ENCODE measurements at regions not wholly inside any gene's neighbourhood (a gene's known extent, or its start where the extent isn't known, plus 50 kb on each side); places are given as distances from the start of the nearest gene placed in this dataset.

GRCh38 chr2:18924386-18924785, 335.0 kb upstream of the NT5C1B start:
- DNase-seq: no peak

DNA sequence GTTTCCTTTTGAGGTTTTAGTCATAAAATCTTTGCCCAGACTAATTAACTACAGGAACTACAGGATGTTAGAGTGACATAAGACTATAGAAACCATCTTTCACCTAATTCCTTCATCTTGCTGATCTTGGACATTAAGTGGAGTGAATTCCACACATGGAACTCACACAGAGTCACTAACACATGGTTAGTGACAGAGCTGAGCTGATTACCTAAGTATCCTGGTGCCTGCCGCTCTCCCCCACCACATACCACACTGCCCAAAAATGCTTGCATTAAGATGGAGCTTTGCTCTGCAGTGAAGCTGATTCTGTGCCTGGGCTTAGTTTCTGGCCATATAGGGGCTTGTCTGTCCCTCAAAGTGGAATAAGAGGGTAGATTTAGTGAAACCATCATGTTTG, 332.9 kb upstream of the NT5C1B start:
- DNase-seq: no peak

GRCh38 chr2:18918280-18918679, 328.9 kb upstream of the NT5C1B start:
- no peak for DNase-seq

DNA sequence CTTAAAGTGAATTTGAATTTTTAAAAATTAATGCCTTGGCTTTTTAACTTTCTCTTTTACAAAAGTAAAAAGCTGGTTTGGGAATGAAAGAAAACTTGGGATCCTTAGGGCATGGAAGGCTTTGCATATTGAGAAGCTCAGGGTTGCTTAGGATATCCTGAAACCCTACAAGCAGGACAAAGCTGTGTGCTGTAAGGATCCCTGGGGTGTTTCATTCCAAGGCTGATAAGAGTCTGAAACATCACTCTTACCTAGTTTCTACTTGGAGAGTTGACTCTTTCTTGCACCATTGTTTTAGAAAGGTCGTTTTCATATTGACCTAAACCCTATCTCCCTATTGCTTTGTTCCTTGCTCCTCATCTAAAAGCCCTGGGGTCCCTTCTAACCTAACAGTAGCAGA, 325.9 kb upstream of the NT5C1B start:
- DNase-seq: no peak

DNA sequence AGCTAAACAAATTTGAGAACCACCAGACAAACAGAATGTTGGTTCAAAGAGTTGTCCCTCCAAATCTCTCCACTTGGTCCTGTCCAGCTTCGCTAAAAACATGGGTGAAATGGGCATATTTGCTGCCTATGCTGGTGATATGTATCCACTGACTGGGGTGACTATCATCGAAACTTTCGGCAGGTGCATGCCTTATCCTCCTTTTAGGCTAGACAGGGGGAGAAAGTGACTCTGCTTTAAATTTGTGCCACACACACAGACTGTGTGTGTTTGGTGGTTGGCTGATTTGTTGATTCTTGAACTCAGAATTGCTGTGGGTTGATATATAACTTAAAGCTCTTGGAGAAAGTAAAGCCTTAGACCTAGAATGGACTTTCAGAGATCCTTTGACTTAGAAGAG, 324.1 kb upstream of the NT5C1B start:
- DNase-seq: no peak

GRCh38 chr2:18912225-18912888, 323.0 kb upstream of the NT5C1B start:
- DNase-seq: no peak

DNA sequence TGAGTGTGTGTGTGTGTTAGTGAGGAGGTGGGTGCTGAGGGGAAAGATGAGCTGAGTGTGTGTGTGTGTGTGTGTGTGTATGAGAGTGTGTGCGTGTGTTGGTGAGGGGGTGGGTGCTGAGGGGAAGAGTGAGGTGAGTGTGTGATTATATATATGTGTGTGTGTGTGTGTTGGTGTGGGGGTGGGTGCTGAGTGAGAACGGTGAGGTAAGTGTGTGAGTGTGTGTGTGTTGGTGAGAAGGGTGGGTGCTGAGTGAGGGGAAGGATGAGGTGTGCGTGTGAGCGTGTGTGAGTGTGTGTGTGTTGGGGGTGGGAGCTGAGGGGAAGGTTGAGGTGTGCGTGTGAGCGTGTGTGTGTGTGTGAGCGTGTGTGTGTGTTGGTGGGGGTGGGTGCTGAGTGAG, 322.0 kb upstream of the NT5C1B start:
- no peak for DNase-seq

DNA sequence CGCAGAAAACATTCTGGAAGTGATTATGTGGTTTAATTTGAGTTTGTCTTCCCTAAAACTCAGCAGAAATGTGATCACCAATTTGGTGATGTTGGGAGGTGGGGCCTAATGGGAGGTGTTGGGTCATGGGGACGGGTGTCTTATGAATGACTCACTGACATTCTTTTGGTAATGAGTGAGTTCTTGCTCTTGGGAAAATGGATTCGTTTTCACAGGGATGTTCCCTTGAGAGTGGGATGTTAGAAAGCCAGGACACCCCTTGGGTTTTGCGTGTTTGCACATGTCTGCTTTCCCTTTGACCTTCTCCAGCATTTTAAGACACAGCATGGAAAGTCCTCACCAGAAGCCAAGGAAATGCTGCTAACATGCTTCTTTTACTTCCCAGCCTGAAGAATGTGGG, 321.5 kb upstream of the NT5C1B start:
- no peak for DNase-seq

GRCh38 chr2:18907937-18908336, 318.6 kb upstream of the NT5C1B start:
- DNase-seq: no peak

DNA sequence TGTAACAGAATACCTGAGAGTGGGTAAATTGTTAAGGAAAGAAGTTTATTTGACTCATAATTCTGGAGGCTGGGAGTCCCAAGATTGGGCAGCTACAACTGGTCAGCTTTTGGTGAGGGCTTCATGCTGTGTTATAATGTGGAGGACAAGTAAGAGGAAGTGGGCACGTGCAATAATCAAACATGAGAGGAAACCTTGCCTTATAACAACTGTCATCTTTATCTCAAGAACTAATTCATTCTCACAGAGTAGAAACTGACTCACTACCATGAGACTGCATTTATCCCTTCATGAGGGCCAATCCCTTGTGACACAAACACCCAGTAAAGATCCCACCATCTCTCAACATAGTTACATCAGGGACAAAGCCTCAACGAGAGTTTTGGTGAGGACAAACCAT, 318.1 kb upstream of the NT5C1B start:
- DNase-seq: no peak

DNA sequence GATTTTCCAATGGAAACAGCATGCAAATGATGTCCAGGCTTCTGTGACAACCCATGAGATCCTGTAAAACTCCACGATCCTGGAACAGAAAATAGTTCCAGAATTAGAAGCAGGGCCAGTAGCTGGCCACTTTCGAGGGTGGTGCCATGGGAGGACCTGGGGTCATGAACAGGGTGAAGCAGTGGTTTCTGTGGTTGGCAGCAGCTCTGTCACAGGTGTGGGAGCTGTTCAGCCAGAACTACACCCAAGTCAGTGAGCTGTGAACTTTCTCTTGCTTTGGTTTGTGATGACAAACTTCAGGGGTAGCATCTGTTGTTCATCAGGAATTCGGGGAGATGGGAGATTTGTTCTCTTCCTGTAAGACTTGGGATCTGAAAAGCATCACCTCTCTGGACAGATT, 314.4 kb upstream of the NT5C1B start:
- no peak for DNase-seq

DNA sequence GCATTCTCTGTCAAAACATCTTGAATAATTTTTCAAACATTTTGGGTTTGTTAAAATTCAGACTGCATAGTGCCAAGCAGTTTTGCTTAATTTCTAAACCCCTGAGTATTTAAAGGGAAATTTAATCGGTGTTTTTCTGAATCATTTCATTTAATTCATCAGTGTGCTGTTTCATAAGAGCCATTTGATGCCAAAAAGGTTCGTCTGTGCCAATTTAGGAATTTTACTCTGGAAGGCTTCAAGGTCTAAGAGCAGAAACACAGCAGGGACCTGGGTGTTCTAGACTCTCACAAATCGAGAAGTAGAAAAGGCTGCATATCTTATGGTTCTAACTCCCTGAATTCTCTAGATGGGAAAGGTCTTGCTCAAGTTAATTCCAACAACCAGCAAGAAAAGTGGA, 311.9 kb upstream of the NT5C1B start:
- DNase-seq: no peak

GRCh38 chr2:18900691-18901141, 311.3 kb upstream of the NT5C1B start:
- no peak for DNase-seq

DNA sequence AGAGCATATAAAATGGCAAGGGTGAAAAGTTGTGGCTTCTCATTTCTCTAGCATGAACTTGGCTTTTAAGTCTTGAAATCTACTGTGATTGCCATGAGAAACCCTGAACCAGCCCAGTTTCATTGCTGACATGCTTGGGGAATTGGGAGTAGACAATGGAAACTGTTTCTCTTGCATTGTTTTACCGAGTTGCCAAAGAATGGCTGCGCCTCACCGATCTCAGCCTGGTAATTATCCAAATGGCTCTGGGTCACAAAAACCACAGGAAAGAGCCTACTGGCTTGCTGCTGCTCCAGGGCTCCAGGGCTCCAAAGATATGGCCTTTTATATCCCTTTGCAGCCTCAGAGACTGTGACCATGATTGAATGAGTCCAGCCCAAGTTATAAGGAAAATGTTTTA, 310.4 kb upstream of the NT5C1B start:
- no peak for DNase-seq

DNA sequence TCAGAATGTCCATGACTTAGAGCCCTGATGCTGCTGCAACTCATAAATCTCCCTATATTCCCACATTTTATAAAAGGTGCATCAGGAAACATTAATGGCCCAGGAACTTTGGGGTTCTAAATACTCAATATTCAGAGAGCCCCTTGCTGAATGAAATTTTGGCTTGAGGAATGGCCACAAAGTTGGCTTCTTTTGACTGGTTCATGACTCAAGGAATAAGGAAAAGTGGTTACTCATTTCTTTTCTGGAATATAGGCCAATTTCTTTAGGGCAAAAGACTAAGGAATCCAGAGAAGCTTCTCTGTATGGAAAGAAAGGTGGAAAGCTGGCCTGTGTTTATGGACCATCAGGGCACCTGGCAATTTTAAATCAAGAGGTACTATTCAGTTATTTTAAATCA, 308.9 kb upstream of the NT5C1B start:
- no peak for DNase-seq

DNA sequence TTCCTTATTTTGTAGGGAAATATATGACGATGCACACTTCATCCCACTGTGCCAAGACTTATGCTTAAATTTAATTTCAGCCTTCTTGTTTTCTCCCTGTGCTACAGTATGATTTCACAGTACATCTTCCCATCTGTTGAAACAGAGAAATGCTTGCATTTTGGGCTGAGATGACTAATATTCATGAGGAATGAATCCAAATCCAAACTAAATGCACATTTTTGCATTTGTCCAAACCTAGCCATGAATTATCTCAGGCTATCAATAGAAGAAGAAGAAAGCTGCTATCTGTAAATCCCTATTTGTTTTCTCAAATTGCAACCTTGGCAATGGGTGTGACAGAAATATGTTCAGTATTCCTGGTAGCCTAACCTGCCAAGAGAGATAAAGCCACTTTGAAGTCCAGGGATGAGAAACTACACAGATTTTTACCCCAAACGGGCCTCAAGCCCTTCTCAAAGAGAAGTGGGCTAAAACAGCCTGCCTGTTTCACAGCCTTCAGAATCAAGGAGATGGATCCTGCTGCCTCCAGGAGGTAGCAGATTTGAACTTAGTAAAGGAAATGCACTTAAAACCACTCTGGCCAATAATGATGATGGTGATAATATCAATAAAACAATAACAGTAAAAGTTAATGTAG, 306.9 kb upstream of the NT5C1B start:
- DNase-seq: no peak

DNA sequence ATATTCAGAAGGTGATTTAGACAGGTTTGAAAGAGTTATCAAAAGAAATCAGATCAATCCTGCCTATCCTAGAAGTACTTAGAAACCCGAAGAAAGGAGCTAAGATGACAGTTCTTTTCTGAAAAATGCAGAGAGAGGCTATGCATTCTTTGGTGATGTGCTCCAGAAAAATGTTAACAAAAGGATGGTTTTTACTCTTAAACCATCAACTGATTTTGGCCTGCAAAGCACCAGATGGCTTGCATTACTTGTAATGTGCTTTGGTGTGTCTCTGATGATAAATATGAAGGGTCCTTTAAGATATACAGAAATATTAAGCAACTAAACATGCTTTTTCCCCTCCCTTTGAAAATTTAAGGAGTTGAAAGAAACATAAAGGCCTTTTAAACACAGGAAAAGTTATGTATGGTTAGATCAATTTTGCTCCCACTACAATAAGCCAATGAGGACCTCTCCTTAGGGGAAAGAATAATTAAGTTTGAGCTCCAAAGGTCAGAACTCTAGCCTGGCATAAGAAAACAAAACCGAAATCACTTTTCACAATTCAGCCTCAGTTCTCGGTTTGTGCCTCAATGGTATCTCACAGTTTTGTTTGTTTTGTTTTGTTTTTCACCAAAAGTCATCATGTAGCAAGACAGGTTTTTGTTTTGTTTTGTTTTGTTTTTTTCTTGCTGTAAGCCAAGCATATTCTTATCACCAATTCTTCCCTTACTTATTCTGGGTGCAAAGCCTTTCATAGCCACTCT, 302.4 kb upstream of the NT5C1B start:
- no peak for DNase-seq

DNA sequence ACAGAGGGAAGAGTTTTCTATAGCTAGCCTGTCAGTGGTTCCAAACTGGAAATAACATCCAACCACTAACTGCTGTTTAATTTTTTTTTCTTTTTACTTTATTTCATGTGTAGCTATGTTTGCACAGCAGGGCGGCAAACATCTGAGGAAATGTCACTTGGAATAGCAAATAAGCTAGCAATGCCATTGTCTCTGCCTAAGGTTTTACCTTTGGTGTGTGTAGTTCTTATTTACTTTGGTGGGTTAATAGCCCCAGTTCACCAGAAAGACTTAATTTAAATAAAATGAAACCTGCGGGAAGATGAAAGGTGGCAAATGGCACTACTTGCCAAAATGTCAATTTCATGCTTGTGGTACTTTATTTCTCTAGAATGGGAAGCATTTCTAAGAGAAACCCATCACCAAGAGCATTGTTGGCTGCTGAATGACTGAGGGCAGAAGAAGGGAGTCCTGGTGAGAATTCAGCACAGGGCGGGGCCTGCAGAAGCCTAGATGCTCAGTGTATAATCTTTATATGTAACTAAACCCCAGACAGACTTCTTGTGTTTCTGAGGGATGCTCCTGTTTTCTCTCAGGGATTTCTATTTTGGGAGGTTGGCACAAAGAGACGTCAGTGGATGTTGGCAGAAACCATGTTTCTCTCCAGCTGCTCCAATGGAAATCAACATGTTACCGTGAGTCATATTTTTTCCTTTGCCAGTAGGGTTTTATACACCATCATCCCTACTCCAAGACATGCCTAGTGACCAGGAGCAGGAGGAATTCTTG, 300.4 kb upstream of the NT5C1B start:
- no peak for DNase-seq

GRCh38 chr2:18885457-18885856, 296.1 kb upstream of the NT5C1B start:
- DNase-seq: no peak

DNA sequence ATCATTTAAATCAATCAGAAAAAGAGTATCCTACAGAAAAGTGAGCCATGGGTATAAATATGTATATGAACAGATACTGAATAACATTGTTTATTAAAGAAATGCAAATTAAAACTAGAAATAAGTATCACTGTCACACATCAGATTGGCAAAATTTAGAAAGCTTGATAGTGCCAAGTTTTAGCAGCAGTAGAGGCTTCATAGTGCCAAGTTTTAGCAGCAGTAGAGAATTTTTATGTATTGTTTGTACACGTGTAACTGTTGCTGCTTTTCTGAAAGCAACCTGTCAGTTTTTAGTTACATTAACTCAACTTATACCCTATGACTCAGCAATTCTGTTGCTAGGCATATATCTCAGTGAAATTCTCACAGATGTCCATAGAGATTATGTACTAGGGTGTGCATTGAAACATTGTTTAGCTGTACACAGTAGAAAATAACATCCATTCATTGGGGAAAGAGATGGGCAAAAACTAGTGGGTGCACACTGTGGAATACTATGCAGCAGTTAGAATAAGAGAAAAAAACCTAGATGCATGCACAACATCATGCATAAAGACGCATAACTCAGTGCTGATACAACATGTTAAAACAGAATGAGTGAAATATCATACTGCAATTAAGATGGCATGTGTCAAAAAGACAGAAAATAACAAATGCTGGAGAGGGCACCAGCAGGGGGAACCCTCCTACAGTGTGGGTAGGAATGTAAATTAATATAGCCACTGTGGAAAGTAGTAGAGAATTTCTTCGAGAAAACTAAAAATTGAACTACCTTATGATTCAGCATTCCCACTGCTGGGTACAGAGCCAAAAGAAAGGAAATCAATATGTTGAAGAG, 294.5 kb upstream of the NT5C1B start:
- DNase-seq: no peak

- DNase-seq: no peak
Measured at GRCh38 chr2:18871430-18871829, 282.1 kb upstream of the NT5C1B start.

DNA sequence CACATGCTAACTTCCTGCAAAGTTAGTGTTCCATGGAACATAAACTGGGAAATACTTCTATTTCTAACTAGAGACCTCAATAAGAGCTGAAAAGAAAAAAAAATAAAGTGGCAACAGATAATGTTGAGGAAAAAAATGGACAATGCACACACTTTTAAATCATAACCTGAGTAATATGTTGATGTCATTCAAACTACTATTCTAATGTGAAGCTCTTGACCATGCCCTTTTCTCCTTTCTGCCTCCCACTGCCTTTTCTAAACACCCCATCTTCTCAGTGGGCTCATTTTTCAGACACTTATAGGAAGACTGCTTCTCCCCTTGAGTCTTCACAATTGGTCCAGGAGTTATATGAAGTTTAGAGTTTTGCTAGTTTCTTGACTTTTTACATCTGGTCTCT, 280.9 kb upstream of the NT5C1B start:
- no peak for DNase-seq

GRCh38 chr2:18861951-18862350, 272.6 kb upstream of the NT5C1B start:
- no peak for DNase-seq

All from CD4-positive, alpha-beta T cell treated with Interleukin-21 for 1 hour (primary cell).